HUES48 (cell line): ENCODE measurements at regions not wholly inside any gene's neighbourhood (a gene's known extent, or its start where the extent isn't known, plus 50 kb on each side); places are given as distances from the start of the nearest gene placed in this dataset.
A peak's percentile ranks its signal among the peaks of the same experiment; 100 is the strongest.

Experiments used
- H3K27ac ChIP-seq: one replicate; pipeline ENCODE4 v1.7.0; 2013; ENCODE audit warnings: low read depth, low read length, inconsistent platforms
- H3K27me3 ChIP-seq: 2 replicates; pipeline ENCODE4 v1.6.1; 2013; ENCODE audit warnings: mild to moderate bottlenecking, low read length; ENCODE audit not compliant: control insufficient read depth, insufficient read depth
- H3K36me3 ChIP-seq: 2 replicates; pipeline ENCODE4 v1.6.1; 2013; ENCODE audit warnings: low read length; ENCODE audit not compliant: control insufficient read depth, insufficient read depth
- H3K4me1 ChIP-seq: 2 replicates; pipeline ENCODE4 v1.6.1; 2013; ENCODE audit warnings: mild to moderate bottlenecking, low read length; ENCODE audit not compliant: control insufficient read depth, insufficient read depth
- H3K4me3 ChIP-seq: 2 replicates; pipeline ENCODE4 v1.5.1; 2013; ENCODE audit warnings: mild to moderate bottlenecking, low read depth, low read length
- H3K9ac ChIP-seq: 2 replicates; pipeline ENCODE4 v1.6.1; 2013; ENCODE audit warnings: mild to moderate bottlenecking, low read depth, low read length, moderate library complexity
- H3K9me3 ChIP-seq: 2 replicates; pipeline ENCODE4 v1.6.1; 2013; ENCODE audit warnings: low read length; ENCODE audit not compliant: control insufficient read depth, insufficient read depth

GRCh38 chr10:53601260-53601875, 828.8 kb upstream of the MBL2 start:
- Histone ChIP-seq H3K27me3 (no peaks in the 10 kb centered on the region), H3K9ac (no peak overlapping the region), H3K4me3 (no peak overlapping the region), H3K27ac (no peak overlapping the region), H3K9me3 (peaks cover 2% of the 10 kb centered on the region; the same call in 1 of the 2 replicates), H3K36me3 (no peaks in the 10 kb centered on the region), H3K4me1 (peaks cover 30% of the 10 kb centered on the region)

GRCh38 chr10:53598914-53599313, 826.3 kb upstream of the MBL2 start:
- H3K9ac ChIP-seq: 0 out of 2 replicates have a peak overlapping the region, but pooled peaks have one; percentile 43
- H3K9me3 ChIP-seq: no peaks in the 10 kb centered on the region
- peak overlapping the region; percentile 10; the same call in 1 of the 2 replicates for H3K4me3 ChIP-seq
- no peaks in the 10 kb centered on the region for H3K27me3 ChIP-seq
- H3K36me3 ChIP-seq: no peaks in the 10 kb centered on the region
- peak overlapping the region; percentile 100 for H3K27ac ChIP-seq
- H3K4me1 ChIP-seq: peaks cover 35% of the 10 kb centered on the region

DNA sequence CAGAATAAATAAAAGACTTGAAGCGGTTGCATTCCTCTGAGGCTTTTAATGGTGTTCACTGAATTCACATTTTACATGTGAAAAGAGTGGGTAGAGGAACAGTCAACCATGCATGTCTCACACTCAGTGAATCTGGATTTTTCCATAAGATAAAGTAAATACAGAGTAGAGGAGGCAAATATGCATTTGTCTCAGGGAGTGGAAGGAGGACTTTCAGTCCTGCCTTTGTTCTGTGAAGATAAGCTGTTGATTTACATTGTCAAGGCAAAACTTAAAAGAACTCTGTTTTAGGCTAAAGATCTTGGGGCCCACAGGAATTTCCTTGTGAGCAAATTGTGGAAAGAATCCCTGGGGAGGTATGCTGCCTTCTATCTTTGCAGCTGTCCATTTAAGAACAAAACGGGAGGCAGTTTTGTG, 825.3 kb upstream of the MBL2 start:
- Histone ChIP-seq H3K36me3 (no peaks in the 10 kb centered on the region), H3K27me3 (no peaks in the 10 kb centered on the region), H3K9me3 (no peaks in the 10 kb centered on the region; the same call in none of the 2 replicates), H3K9ac (peak overlapping the region; percentile 72), H3K27ac (peak overlapping the region; percentile 100), H3K4me3 (no peak overlapping the region), H3K4me1 (peaks cover 35% of the 10 kb centered on the region)

- no peaks in the 10 kb centered on the region for H3K27me3 ChIP-seq
- H3K36me3 ChIP-seq: no peaks in the 10 kb centered on the region
- H3K9ac ChIP-seq: no peak overlapping the region
- H3K9me3 ChIP-seq: no peaks in the 10 kb centered on the region
- no peak overlapping the region for H3K27ac ChIP-seq
- H3K4me3 ChIP-seq: no peak overlapping the region
- no peaks in the 10 kb centered on the region for H3K4me1 ChIP-seq
These were observed 807.9 kb upstream of the MBL2 start for GRCh38 chr10:53580465-53580864.

DNA sequence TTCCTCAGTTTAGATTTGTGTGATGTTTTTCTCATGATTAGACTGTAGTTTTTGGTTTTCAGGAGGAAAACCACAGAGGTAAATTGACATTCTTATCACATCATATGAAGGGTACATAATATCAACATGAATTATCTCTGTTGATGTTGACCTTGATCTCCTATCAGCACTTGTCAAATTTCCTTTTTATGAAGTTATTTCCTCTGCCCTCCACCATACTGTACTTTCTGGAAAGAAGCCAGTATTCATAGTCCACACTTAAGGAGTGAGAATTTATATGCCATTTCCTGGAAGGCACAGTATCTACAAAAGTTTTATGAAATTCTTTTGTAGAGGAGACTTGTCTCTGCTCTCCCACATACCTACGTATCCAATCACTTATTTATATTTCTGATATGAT, 807.2 kb upstream of the MBL2 start:
- Histone ChIP-seq H3K4me3 (no peak overlapping the region), H3K27ac (no peak overlapping the region), H3K36me3 (no peaks in the 10 kb centered on the region), H3K27me3 (no peaks in the 10 kb centered on the region), H3K4me1 (no peaks in the 10 kb centered on the region), H3K9ac (no peak overlapping the region), H3K9me3 (no peaks in the 10 kb centered on the region)

DNA sequence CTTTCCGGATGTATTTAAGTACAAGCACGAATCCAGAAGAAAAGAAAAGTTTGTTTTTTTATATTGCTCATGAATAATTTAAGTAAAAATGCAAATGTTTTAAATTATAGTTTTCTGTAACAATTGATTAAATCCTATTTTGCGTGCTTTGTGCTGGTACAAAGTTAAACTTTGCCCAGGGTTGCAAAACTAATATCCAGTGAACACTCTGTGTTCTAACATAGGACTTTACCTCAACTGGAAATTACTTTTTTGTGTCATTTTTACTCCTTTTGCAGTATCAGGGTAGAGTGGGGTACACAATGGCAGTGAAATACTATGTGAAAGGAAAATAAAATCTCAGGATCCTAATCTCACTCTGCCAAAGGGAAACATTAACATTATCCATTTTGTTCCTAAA, 801.4 kb upstream of the MBL2 start:
- Histone ChIP-seq H3K4me1 (peaks cover 10% of the 10 kb centered on the region), H3K9ac (no peak overlapping the region), H3K27ac (no peak overlapping the region), H3K9me3 (no peaks in the 10 kb centered on the region), H3K4me3 (no peak overlapping the region), H3K27me3 (no peaks in the 10 kb centered on the region), H3K36me3 (no peaks in the 10 kb centered on the region)

GRCh38 chr10:53573498-53573897, 800.9 kb upstream of the MBL2 start:
- Histone ChIP-seq H3K4me3 (no peak overlapping the region), H3K4me1 (peaks cover 10% of the 10 kb centered on the region), H3K36me3 (no peaks in the 10 kb centered on the region), H3K27ac (no peak overlapping the region), H3K27me3 (no peaks in the 10 kb centered on the region), H3K9me3 (no peaks in the 10 kb centered on the region), H3K9ac (no peak overlapping the region)

DNA sequence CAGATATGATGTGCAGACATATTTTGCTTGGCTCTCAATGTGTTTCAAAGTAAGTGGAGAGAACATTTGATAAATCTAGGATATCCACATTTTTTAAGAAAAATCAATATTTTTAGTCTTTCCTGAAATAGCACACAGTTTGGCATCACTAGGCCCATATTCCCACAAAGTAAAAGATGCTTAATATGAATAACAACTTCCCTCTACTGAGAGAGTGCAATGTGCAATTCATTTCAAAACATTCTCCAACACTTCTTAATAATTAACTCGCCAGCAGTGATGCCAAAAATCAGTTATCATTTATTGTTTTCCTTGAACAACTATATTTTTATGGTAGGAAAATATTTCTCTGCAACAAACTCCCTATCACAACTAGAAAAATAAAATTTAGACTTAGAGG, 800.2 kb upstream of the MBL2 start:
- no peak overlapping the region for H3K27ac ChIP-seq
- H3K9me3 ChIP-seq: no peaks in the 10 kb centered on the region
- H3K4me1 ChIP-seq: peaks cover 10% of the 10 kb centered on the region
- no peak overlapping the region for H3K9ac ChIP-seq
- no peaks in the 10 kb centered on the region for H3K36me3 ChIP-seq
- H3K4me3 ChIP-seq: no peak overlapping the region
- H3K27me3 ChIP-seq: no peaks in the 10 kb centered on the region

- peaks cover 10% of the 10 kb centered on the region for H3K4me1 ChIP-seq
- H3K4me3 ChIP-seq: no peak overlapping the region
- no peaks in the 10 kb centered on the region for H3K27me3 ChIP-seq
- no peak overlapping the region for H3K9ac ChIP-seq
- H3K36me3 ChIP-seq: no peaks in the 10 kb centered on the region
- no peaks in the 10 kb centered on the region; the same call in 1 of the 2 replicates for H3K9me3 ChIP-seq
- no peak overlapping the region for H3K27ac ChIP-seq
These were observed 797.6 kb upstream of the MBL2 start for GRCh38 chr10:53570221-53570620.

DNA sequence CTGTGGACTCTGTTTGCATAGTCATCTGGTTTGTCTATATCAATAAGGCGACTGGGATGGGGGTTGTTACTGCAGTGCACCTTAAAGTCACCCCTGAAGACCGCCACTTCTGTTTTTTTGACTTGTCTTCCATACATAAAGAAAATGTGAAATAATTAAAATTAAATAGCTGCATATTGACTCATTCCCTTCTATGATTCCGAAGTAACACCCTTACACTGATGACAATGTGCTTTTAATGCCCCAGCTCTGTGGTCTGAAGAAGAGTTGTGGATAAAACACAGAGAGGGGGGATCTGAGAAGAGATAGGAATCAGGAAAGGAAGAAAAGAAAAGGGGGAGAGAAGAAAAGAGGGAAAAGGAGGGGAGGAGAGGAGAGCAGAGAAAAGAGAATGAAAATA, 796.9 kb upstream of the MBL2 start:
- Histone ChIP-seq H3K27me3 (no peaks in the 10 kb centered on the region), H3K4me3 (no peak overlapping the region), H3K36me3 (no peaks in the 10 kb centered on the region), H3K27ac (no peak overlapping the region), H3K4me1 (peaks cover 10% of the 10 kb centered on the region), H3K9me3 (peaks cover 2% of the 10 kb centered on the region), H3K9ac (no peak overlapping the region)

- H3K9me3 ChIP-seq: peaks cover 4% of the 10 kb centered on the region; the same call in 1 of the 2 replicates
- no peak overlapping the region for H3K27ac ChIP-seq
- no peak overlapping the region for H3K9ac ChIP-seq
- H3K4me1 ChIP-seq: no peaks in the 10 kb centered on the region
- H3K36me3 ChIP-seq: no peaks in the 10 kb centered on the region
- no peaks in the 10 kb centered on the region for H3K27me3 ChIP-seq
- H3K4me3 ChIP-seq: no peak overlapping the region
These were observed 776.1 kb upstream of the MBL2 start for GRCh38 chr10:53548664-53549063.
